H1 (cell line): ENCODE measurements at regions not wholly inside any gene's neighbourhood (a gene's known extent, or its start where the extent isn't known, plus 50 kb on each side); places are given as distances from the start of the nearest gene placed in this dataset.

Experiments
- CTCF ChIA-PET: fragments of 300-600 bp; sonication (Branson Sonifier 250); formaldehyde crosslinking; loops from one replicate; lab custom pipeline; 2021; ENCODE audit not compliant: partially characterized antibody; lab: Charles Lee
- POLR2A ChIA-PET: fragments of 300-600 bp; sonication (Branson Sonifier 250); formaldehyde crosslinking; loops from one replicate; lab custom pipeline; 2021; ENCODE audit warnings: inconsistent platforms; ENCODE audit not compliant: partially characterized antibody; lab: Charles Lee
- DNase-seq, 2 experiments: peaks; one replicate each; pipeline versions ENCODE4 v3.0.0 to v3.0.0-alpha.2; 2010 to 2022; ENCODE audit warnings: low spot score in 2 of 2, low read depth in 1 of 2, mixed read lengths in 1 of 2
- FAIRE-seq: peaks from 2 replicates; lab custom pipeline; 2011; peaks lifted over from hg19 to GRCh38; lab: Jason Lieb, UNC
- H2AFZ ChIP-seq: 2 replicates; pipeline ENCODE4 v1.8.1; 2012; ENCODE audit warnings: low read length, inconsistent platforms
- H2AK5ac ChIP-seq: 2 replicates; pipeline ENCODE4 v1.6.1; 2013; ENCODE audit warnings: low read depth, low read length
- H2BK120ac ChIP-seq: replicated peaks from 2 replicates; pipeline ENCODE3; 2013; ENCODE audit warnings: low read depth, low read length, inconsistent platforms
- H2BK12ac ChIP-seq: 2 replicates; pipeline ENCODE4 v1.6.1; 2013; ENCODE audit warnings: low read depth, low read length
- H2BK15ac ChIP-seq: 2 replicates; pipeline ENCODE4 v1.6.1; 2013; ENCODE audit warnings: low read length
- H2BK20ac ChIP-seq: 2 replicates; pipeline ENCODE4 v1.6.1; 2013; ENCODE audit warnings: low read length
- H2BK5ac ChIP-seq: 2 replicates; pipeline ENCODE4 v1.6.1; 2013; ENCODE audit warnings: low read depth, low read length
- H3K14ac ChIP-seq: 2 replicates; pipeline ENCODE4 v1.6.1; 2013; ENCODE audit warnings: inconsistent platforms; ENCODE audit not compliant: insufficient read length
- H3K18ac ChIP-seq: 2 replicates; pipeline ENCODE4 v1.6.1; 2013; ENCODE audit warnings: low read length; ENCODE audit errors: extremely low read depth
- H3K23ac ChIP-seq: 2 replicates; pipeline ENCODE4 v1.6.1; 2013; ENCODE audit warnings: inconsistent platforms; ENCODE audit not compliant: insufficient read length
- H3K23me2 ChIP-seq: 2 replicates; pipeline ENCODE4 v1.6.1; 2013; ENCODE audit warnings: low read depth, low read length
- H3K27ac ChIP-seq: 2 replicates; pipeline ENCODE4 v1.6.1; 2011; ENCODE audit warnings: low read depth, low read length, inconsistent platforms
- H3K27me3 ChIP-seq, 4 experiments: replicated peaks in 1 of 4; 1 replicate in 1 of 4; 2 replicates in 3 of 4; pipeline versions ENCODE4 v1.6.1 to v1.8.1; 2011 to 2013; ENCODE audit warnings: low read length in 3 of 4, mild to moderate bottlenecking in 3 of 4, inconsistent platforms in 2 of 4, mixed read lengths in 2 of 4, moderate library complexity in 1 of 4; ENCODE audit not compliant: control insufficient read depth in 3 of 4, insufficient read depth in 3 of 4; ENCODE audit errors: extremely low read depth in 1 of 4
- H3K36me3 ChIP-seq, 4 experiments: 2 replicates each; pipeline versions ENCODE4 v1.6.1 to v1.8.1; 2011 to 2013; ENCODE audit warnings: mild to moderate bottlenecking in 4 of 4, low read length in 3 of 4, moderate library complexity in 2 of 4, control low read depth in 1 of 4, inconsistent platforms in 1 of 4; ENCODE audit not compliant: insufficient read depth in 4 of 4, control insufficient read depth in 2 of 4
- H3K4ac ChIP-seq: replicated peaks from 2 replicates; pipeline ENCODE3; 2013; ENCODE audit warnings: low read length, low read depth, mixed read lengths, inconsistent platforms; ENCODE audit not compliant: insufficient read length
- H3K4me1 ChIP-seq, 4 experiments: replicated peaks in 1 of 4; 1 replicate in 1 of 4; 2 replicates in 3 of 4; pipeline versions ENCODE4 v1.6.1 to v1.8.1; 2011 to 2013; ENCODE audit warnings: low read length in 3 of 4, inconsistent platforms in 2 of 4, mixed read lengths in 1 of 4; ENCODE audit not compliant: insufficient read depth in 4 of 4, control insufficient read depth in 3 of 4
- H3K4me2 ChIP-seq, 2 experiments: 2 replicates each; pipeline versions ENCODE4 v1.6.1 to v1.8.1; 2011 to 2013; ENCODE audit warnings: low read depth in 2 of 2, low read length in 2 of 2, control low read depth in 1 of 2, inconsistent platforms in 1 of 2, mild to moderate bottlenecking in 1 of 2; ENCODE audit not compliant: insufficient read depth in 1 of 2
- H3K4me3 ChIP-seq, 4 experiments: fragments of 200-600, 300-600 bp in 1 of 4; sonication (generic), shearing (Covaris generic), sonication (Bioruptor Twin) in 1 of 4; 2 replicates each; pipeline versions ENCODE4 v1.5.1 to v1.8.1; 2011 to 2016; ENCODE audit warnings: low read length in 4 of 4, low read depth in 3 of 4, control low read depth in 2 of 4, inconsistent platforms in 2 of 4, mild to moderate bottlenecking in 2 of 4, mixed read lengths in 1 of 4, moderate library complexity in 1 of 4; ENCODE audit not compliant: insufficient read depth in 2 of 4; ENCODE audit errors: extremely low read depth in 1 of 4
- H3K56ac ChIP-seq: replicated peaks from 2 replicates; pipeline ENCODE3; 2013; ENCODE audit warnings: low read depth, mild to moderate bottlenecking, mixed read lengths, low read length, inconsistent platforms; ENCODE audit not compliant: insufficient read length
- H3K79me1 ChIP-seq: 2 replicates; pipeline ENCODE4 v1.6.1; 2013; ENCODE audit warnings: low read depth, low read length, control low read depth
- H3K79me2 ChIP-seq, 2 experiments: 2 replicates each; pipeline versions ENCODE4 v1.6.1 to v1.8.1; 2012 to 2013; ENCODE audit warnings: low read length in 2 of 2, mild to moderate bottlenecking in 2 of 2, inconsistent platforms in 1 of 2; ENCODE audit not compliant: insufficient read depth in 2 of 2, control insufficient read depth in 1 of 2
- H3K9ac ChIP-seq, 4 experiments: replicated peaks in 1 of 4; 1 replicate in 1 of 4; 2 replicates in 3 of 4; pipeline versions ENCODE4 v1.6.1 to v1.8.1; 2011 to 2013; ENCODE audit warnings: low read depth in 3 of 4, low read length in 3 of 4, control low read depth in 2 of 4, mild to moderate bottlenecking in 2 of 4, moderate library complexity in 2 of 4, inconsistent platforms in 1 of 4; ENCODE audit errors: extremely low read depth in 1 of 4
- H3K9me3 ChIP-seq, 2 experiments: 2 replicates each; pipeline versions ENCODE4 v1.6.1 to v1.8.1; 2012 to 2013; ENCODE audit warnings: mild to moderate bottlenecking in 2 of 2, moderate library complexity in 2 of 2, control low read depth in 1 of 2, inconsistent platforms in 1 of 2, low read depth in 1 of 2, low read length in 1 of 2, mixed read lengths in 1 of 2; ENCODE audit not compliant: insufficient read depth in 2 of 2
- H4K20me1 ChIP-seq, 2 experiments: replicated peaks in 1 of 2; 2 replicates each; pipeline versions ENCODE3 to v1.8.1; 2011 to 2013; ENCODE audit warnings: inconsistent platforms in 2 of 2, low read length in 2 of 2, mild to moderate bottlenecking in 1 of 2; ENCODE audit not compliant: insufficient read depth in 2 of 2, control insufficient read depth in 1 of 2
- H4K5ac ChIP-seq: 2 replicates; pipeline ENCODE4 v1.6.1; 2013; ENCODE audit warnings: low read length, low read depth, mixed read lengths, inconsistent platforms; ENCODE audit not compliant: insufficient read length
- H4K8ac ChIP-seq: 2 replicates; pipeline ENCODE4 v1.8.0; 2013; ENCODE audit warnings: mild to moderate bottlenecking, moderate library complexity, low read length, inconsistent platforms; ENCODE audit not compliant: insufficient read depth; ENCODE audit errors: extremely low read depth
- H4K91ac ChIP-seq: replicated peaks from 2 replicates; pipeline ENCODE3; 2013; ENCODE audit warnings: low read length, mixed read lengths, inconsistent platforms; ENCODE audit not compliant: insufficient read length
- SAP30 ChIP-seq: fragments of 300-600 bp; sonication (generic); IDR thresholded peaks from 2 replicates; pipeline ENCODE4 v1.7.1; 2012; ENCODE audit warnings: low read length, moderate library complexity, mild to moderate bottlenecking, inconsistent platforms; ENCODE audit not compliant: insufficient read depth, insufficient replicate concordance
- WGBS, 2 experiments: shearing (Covaris generic) in 1 of 2; methylation state at CpG; one replicate each; pipeline versions ENCODE4 v1.1.6 to v1.1.7; 2013 to 2015; ENCODE audit warnings: low lambda C conversion rate in 2 of 2, mixed read lengths in 2 of 2, inconsistent platforms in 1 of 2, low coverage in 1 of 2, missing lambda C conversion rate in 1 of 2; ENCODE audit not compliant: insufficient replicate concordance in 2 of 2, insufficient coverage in 1 of 2, insufficient read length in 1 of 2; ENCODE audit errors: extremely low coverage in 1 of 2, missing lambda C conversion rate in 1 of 2; 5-methylcytosine and 5-hydroxymethylcytosine counted together

DNA sequence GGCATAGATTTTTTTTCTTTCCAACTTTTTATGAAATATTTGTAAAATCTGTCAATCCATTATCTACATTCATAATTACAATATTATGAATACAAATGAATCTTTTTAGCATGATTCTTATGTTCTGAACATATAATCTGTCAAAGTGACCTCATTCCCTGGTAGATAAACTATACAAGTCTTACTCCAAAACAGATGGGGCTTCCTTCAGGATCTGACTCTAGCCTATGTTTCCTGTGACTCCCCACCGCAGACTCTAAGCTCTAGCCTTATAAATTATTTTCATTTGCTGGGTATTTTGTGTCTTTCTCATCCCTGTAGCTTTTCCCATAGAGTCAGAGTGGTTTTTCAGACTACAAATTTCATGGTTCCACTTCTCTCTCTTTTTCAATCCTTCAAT is 202.1 kb upstream of the KITLG start:
- no peak overlapping the region for H2BK20ac ChIP-seq
- H3K56ac ChIP-seq, result no peak overlapping the region
- no peak overlapping the region for H2BK12ac ChIP-seq
- H3K9ac ChIP-seq, result no peak overlapping the region
- H3K14ac ChIP-seq, result no peak overlapping the region
- H3K79me1 ChIP-seq, result no peaks in the 10 kb centered on the region
- H3K27me3 ChIP-seq, result no peaks in the 10 kb centered on the region
- DNase-seq, result no peak
- no peaks in the 10 kb centered on the region for H3K9me3 ChIP-seq
- H3K4ac ChIP-seq, result no peak overlapping the region
- TF ChIP-seq SAP30, result no peak
- H2AFZ ChIP-seq, result no peak overlapping the region
- no peak for FAIRE-seq
- H2BK120ac ChIP-seq, result no peak overlapping the region
- no peak overlapping the region for H3K23ac ChIP-seq
- no peak overlapping the region for H4K5ac ChIP-seq
- no peak overlapping the region for H3K4me3 ChIP-seq
- H3K27ac ChIP-seq, result no peak overlapping the region
- no peak overlapping the region for H2AK5ac ChIP-seq
- H3K23me2 ChIP-seq, result no peaks in the 10 kb centered on the region; the same call in 1 of the 2 replicates
- ChIA-PET POLR2A (no interaction called here), CTCF (no interaction called here)
- H3K36me3 ChIP-seq, result no peaks in the 10 kb centered on the region
- H3K79me2 ChIP-seq, result no peaks in the 10 kb centered on the region
- no peaks in the 10 kb centered on the region for H4K20me1 ChIP-seq
- 93% methylated on average over 1 of the region's 1 CpG; no CpG with 5 or more reads in 1 of the 2 experiments for WGBS, 2 experiments
- no peak overlapping the region for H3K4me2 ChIP-seq
- H4K91ac ChIP-seq, result no peak overlapping the region
- H4K8ac ChIP-seq, result no peak overlapping the region
- no peak overlapping the region for H3K18ac ChIP-seq
- H2BK15ac ChIP-seq, result no peak overlapping the region
- no peak overlapping the region for H2BK5ac ChIP-seq
- H3K4me1 ChIP-seq, result no peaks in the 10 kb centered on the region
